Natural killer cell (primary cell): ENCODE measurements at regions not wholly inside any gene's neighbourhood (a gene's known extent, or its start where the extent isn't known, plus 50 kb on each side); places are given as distances from the start of the nearest gene placed in this dataset.

ENCODE experiments used
- ATAC-seq, 3 donors: fragments of 150-1000 bp in 2 of 3; fragments of 200-7000 bp in 1 of 3; cut with Tn5 transposase; 1 replicate in 1 of 3; 2 replicates in 2 of 3; pipeline ENCODE4 v1.10.0; 2021; ENCODE audit warnings: mild to moderate bottlenecking in 2 of 3, moderate library complexity in 2 of 3
- DNase-seq, 2 donors: peaks; one replicate each; pipeline versions ENCODE4 v3.0.0 to v3.0.0-alpha.2; 2013 to 2021; ENCODE audit warnings: mixed read lengths in 1 of 2
- H3K27ac ChIP-seq: one replicate; pipeline ENCODE4 v1.5.1; 2013; ENCODE audit warnings: mild to moderate bottlenecking, low read length
- H3K27me3 ChIP-seq: one replicate; pipeline ENCODE4 v1.6.1; 2013; ENCODE audit warnings: low read length; ENCODE audit not compliant: control insufficient read depth, insufficient read depth
- H3K36me3 ChIP-seq: one replicate; pipeline ENCODE4 v1.6.1; 2013; ENCODE audit warnings: low read length; ENCODE audit not compliant: control insufficient read depth, insufficient read depth
- H3K4me1 ChIP-seq: one replicate; pipeline ENCODE4 v1.6.1; 2013; ENCODE audit warnings: low read length; ENCODE audit not compliant: control insufficient read depth, insufficient read depth
- H3K4me3 ChIP-seq: one replicate; pipeline ENCODE4 v1.5.1; 2013; ENCODE audit warnings: low read length
- H3K9me3 ChIP-seq: one replicate; pipeline ENCODE4 v1.6.1; 2013; ENCODE audit warnings: low read length; ENCODE audit not compliant: control insufficient read depth, insufficient read depth
- H3K27ac Mint-ChIP-seq, 2 donors: one replicate each; pipeline ENCODE4 v1.8.0; 2022; ENCODE audit warnings: mild to moderate bottlenecking in 2 of 2, mixed read lengths in 2 of 2, moderate library complexity in 1 of 2
- H3K27me3 Mint-ChIP-seq, 2 donors: one replicate each; pipeline ENCODE4 v1.8.0; 2022; ENCODE audit warnings: low read depth in 2 of 2, mixed read lengths in 2 of 2
- H3K36me3 Mint-ChIP-seq: one replicate; pipeline ENCODE4 v1.8.0; 2022; ENCODE audit warnings: mixed read lengths
- H3K4me1 Mint-ChIP-seq, 2 donors: one replicate each; pipeline ENCODE4 v1.8.0; 2022; ENCODE audit warnings: mixed read lengths in 2 of 2
- H3K4me3 Mint-ChIP-seq: one replicate; pipeline ENCODE4 v1.8.0; 2022; ENCODE audit warnings: mild to moderate bottlenecking, moderate library complexity, mixed read lengths
- H3K9me3 Mint-ChIP-seq, 2 donors: one replicate each; pipeline ENCODE4 v1.8.0; 2022; ENCODE audit warnings: mixed read lengths in 2 of 2
- WGBS: methylation state at CpG from one replicate; pipeline ENCODE4 v1.1.7; 2013; ENCODE audit warnings: missing lambda C conversion rate; ENCODE audit not compliant: insufficient coverage; 5-methylcytosine and 5-hydroxymethylcytosine counted together
- intact Hi-C: fragments of 100-400 bp; cut with micrococcal nuclease; formaldehyde crosslinking; loops from one replicate; pipeline ENCODE4 v1.14.2; 2022
- TF ChIP-seq, protein P1 (sequence below): fragments of 200-600 bp; IDR thresholded peaks from one replicate; pipeline ENCODE4 v1.8.0; 2022; ENCODE audit warnings: antibody characterized with exemption

DNA sequence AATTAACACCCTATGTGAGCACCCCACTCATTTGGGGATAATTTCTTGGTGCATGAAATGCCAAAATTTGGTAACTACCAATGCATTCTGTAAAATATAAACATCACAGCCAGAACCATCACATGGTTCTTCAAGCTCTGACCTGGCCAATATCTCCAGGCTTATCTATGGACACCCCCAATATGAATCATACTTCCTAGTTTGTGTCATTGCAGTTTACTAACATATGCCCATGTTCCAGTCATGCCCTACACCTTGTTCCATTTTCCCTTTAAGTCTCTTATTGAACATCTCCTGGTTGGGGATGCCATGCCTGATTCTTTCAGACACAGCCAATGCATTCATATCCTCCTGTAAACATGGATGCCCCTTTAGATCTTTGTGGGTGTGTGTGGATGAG, 572.8 kb upstream of the BTBD3 start:
- Histone ChIP-seq H3K36me3 (no peaks in the 10 kb centered on the region), H3K9me3 (no peaks in the 10 kb centered on the region), H3K27me3 (no peaks in the 10 kb centered on the region), H3K4me1 (no peaks in the 10 kb centered on the region), H3K27ac (no peak overlapping the region), H3K4me3 (no peak overlapping the region)
- Mint-ChIP-seq H3K4me3 (no peak overlapping the region), H3K27me3 (no peaks in the 10 kb centered on the region), H3K36me3 (no peaks in the 10 kb centered on the region), H3K27ac (no peak overlapping the region), H3K9me3 (peaks cover 2 to 12% of the 10 kb centered on the region in 2 donors), H3K4me1 (no peaks in the 10 kb centered on the region)
- DNase-seq (no peak), ATAC-seq (no peak)
- TF ChIP-seq, protein P1, sequence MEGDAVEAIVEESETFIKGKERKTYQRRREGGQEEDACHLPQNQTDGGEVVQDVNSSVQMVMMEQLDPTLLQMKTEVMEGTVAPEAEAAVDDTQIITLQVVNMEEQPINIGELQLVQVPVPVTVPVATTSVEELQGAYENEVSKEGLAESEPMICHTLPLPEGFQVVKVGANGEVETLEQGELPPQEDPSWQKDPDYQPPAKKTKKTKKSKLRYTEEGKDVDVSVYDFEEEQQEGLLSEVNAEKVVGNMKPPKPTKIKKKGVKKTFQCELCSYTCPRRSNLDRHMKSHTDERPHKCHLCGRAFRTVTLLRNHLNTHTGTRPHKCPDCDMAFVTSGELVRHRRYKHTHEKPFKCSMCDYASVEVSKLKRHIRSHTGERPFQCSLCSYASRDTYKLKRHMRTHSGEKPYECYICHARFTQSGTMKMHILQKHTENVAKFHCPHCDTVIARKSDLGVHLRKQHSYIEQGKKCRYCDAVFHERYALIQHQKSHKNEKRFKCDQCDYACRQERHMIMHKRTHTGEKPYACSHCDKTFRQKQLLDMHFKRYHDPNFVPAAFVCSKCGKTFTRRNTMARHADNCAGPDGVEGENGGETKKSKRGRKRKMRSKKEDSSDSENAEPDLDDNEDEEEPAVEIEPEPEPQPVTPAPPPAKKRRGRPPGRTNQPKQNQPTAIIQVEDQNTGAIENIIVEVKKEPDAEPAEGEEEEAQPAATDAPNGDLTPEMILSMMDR, result no peak
- intact Hi-C loops, result no loop called here

DNA sequence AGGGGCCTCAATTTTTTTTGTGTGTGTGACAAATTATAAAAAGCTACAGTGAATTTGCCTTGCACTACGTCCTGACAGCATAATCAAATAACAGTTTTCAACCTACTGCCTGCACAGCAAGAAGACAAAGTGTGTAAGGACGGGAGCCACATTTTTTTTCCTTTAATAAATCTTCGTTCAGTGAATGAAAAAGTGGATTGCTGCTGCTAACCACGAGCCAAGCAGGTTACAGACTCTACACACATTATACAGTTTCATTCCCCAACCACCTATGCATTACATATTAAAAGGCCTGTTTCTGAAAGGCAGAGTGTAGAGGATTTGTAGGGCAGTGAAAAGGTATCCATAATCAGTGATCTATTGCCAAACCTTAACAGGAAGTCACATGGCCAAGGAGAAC, 570.0 kb upstream of the BTBD3 start:
- Mint-ChIP-seq H3K9me3 (peaks cover 3 to 4% of the 10 kb centered on the region in 2 donors), H3K4me1 (no peaks in the 10 kb centered on the region), H3K27ac (no peak overlapping the region), H3K4me3 (no peak overlapping the region), H3K27me3 (no peaks in the 10 kb centered on the region), H3K36me3 (no peaks in the 10 kb centered on the region)
- DNase-seq (no peak), ATAC-seq (no peak)
- Histone ChIP-seq H3K9me3 (peaks cover 1% of the 10 kb centered on the region), H3K36me3 (no peaks in the 10 kb centered on the region), H3K4me1 (no peaks in the 10 kb centered on the region), H3K4me3 (no peak overlapping the region), H3K27ac (no peak overlapping the region), H3K27me3 (no peaks in the 10 kb centered on the region)
- WGBS, result 77% methylated on average over 4 of the region's 4 CpGs
- TF ChIP-seq, protein P1, result no peak
- intact Hi-C loops, result no loop called here

DNA sequence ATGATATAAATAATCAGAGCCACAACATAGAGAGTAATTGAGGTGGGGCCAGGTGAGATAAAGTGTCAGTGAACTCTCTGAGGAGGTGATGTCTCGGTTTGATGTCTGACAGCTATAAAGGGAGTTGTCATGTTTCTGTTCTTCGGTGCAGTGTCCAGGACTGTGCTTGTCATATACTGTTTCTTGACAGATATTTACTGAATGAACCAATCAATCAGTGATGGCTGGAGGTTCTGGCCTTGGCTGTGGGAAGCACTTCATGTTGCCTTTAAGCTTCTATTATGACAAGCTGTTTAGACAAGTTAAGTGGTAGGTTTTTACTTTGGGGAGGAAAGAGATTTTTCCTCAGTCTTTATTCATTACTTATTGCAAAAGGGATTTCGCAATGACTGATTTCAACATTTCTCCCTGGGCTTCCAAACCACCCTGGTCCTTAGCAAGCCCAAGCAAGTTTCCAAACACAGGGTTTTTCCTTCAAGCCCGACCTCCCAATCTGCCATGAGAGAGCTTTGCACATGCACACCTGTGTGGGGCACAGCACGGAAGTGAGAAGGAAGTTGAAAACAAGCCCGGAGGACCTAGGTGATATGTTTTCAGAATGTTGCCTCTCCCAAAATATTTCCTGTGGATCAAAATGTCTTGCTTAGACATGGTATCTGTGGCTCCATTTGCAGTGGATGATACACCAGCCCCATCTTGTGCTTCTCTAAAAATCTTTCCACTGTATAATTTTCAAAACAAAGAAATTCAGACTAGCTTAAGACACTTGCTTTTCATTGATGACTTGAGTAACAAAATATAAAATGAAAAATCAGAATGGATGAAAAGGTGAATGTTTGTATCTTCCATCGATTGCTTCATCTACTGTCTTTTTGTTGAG, 567.3 kb upstream of the BTBD3 start:
- H3K27ac Mint-ChIP-seq, result no peak overlapping the region
- Histone ChIP-seq H3K27me3 (no peaks in the 10 kb centered on the region), H3K27ac (no peak overlapping the region), H3K4me1 (no peaks in the 10 kb centered on the region), H3K9me3 (peaks cover 6% of the 10 kb centered on the region), H3K4me3 (no peak overlapping the region), H3K36me3 (no peaks in the 10 kb centered on the region)
- no peaks in the 10 kb centered on the region for H3K4me1 Mint-ChIP-seq
- TF ChIP-seq, protein P1, result no peak
- ATAC-seq (no peak), DNase-seq (no peak)
- no peak overlapping the region for H3K4me3 Mint-ChIP-seq
- WGBS, result 82% methylated on average over 7 of the region's 7 CpGs
- H3K9me3 Mint-ChIP-seq, result peaks cover 3 to 4% of the 10 kb centered on the region in 2 donors
- H3K36me3 Mint-ChIP-seq, result no peaks in the 10 kb centered on the region
- intact Hi-C loops, result no loop called here
- no peaks in the 10 kb centered on the region for H3K27me3 Mint-ChIP-seq

DNA sequence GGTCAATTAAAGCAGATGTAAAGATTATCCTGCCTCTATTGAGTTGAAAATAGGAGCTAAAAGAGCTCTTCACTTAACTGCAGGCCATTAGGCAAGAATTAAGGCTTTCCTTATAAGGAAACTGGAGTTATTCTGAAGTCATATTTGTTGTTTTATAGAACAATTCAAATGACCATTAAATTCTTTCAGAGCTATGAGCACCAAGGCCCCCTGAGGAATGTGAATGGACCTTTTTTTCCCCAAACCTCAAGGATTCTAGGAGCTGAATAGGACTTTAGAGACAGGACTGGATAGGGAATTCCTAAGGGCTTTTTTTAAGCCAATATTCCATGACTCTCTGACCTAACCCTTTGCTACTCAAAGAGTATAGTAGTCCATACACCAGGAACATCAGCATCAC, 565.7 kb upstream of the BTBD3 start:
- Mint-ChIP-seq H3K27ac (no peak overlapping the region), H3K9me3 (peaks cover 3 to 4% of the 10 kb centered on the region in 2 donors), H3K4me3 (no peak overlapping the region), H3K36me3 (no peaks in the 10 kb centered on the region), H3K27me3 (no peaks in the 10 kb centered on the region), H3K4me1 (no peaks in the 10 kb centered on the region)
- H3K27me3 ChIP-seq, result no peaks in the 10 kb centered on the region
- peaks cover 6% of the 10 kb centered on the region for H3K9me3 ChIP-seq
- intact Hi-C loops, result no loop called here
- TF ChIP-seq, protein P1, result no peak
- DNase-seq, result no peak
- H3K27ac ChIP-seq, result no peak overlapping the region
- no peaks in the 10 kb centered on the region for H3K36me3 ChIP-seq
- no peaks in the 10 kb centered on the region for H3K4me1 ChIP-seq
- no peak for ATAC-seq
- no peak overlapping the region for H3K4me3 ChIP-seq
